ENCODE measurements at regions not wholly inside any gene's neighbourhood (a gene's known extent, or its start where the extent isn't known, plus 50 kb on each side); places are given as distances from the start of the nearest gene placed in this dataset.

GRCh38 chr4:155604718-155605626 lies 61.7 kb upstream of the GUCY1A1 start:
- Mint-ChIP-seq H3K4me1 (no peaks in the 10 kb centered on the region), H3K27me3 (ENCODE audit: low read depth) (no peaks in the 10 kb centered on the region), H3K9me3 (no peaks in the 10 kb centered on the region), H3K4me3 (no peak overlapping the region), H3K27ac (no peak overlapping the region), H3K36me3 (ENCODE audit: insufficient read depth in 1 of 3, low read depth in 3 of 3) (no peaks in the 10 kb centered on the region)
- Histone ChIP-seq H3K4me2 (ENCODE audit: insufficient read depth, insufficient read length, low read length) (no peak overlapping the region), H2BK15ac (ENCODE audit: low read depth, low read length) (no peak overlapping the region), H3K79me2 (ENCODE audit: insufficient read depth, low read length) (no peaks in the 10 kb centered on the region), H2AK5ac (ENCODE audit: insufficient read length, low read length) (no peak overlapping the region), H2BK120ac (ENCODE audit: low read depth, low read length, poor library complexity, severe bottlenecking) (no peak overlapping the region), H3K4ac (ENCODE audit: low read depth, low read length) (no peak overlapping the region), H2AFZ (ENCODE audit: low read length) (no peak overlapping the region), H4K91ac (ENCODE audit: insufficient read length, low read depth, low read length) (no peak overlapping the region), H4K5ac (ENCODE audit: insufficient read length, low read depth, low read length) (no peak overlapping the region), H3K18ac (ENCODE audit: insufficient read length, low read depth, low read length) (no peak overlapping the region), H3K56ac (ENCODE audit: insufficient read length, low read depth, low read length) (no peak overlapping the region), H3K9ac (ENCODE audit: extremely low read depth, insufficient read length, low read length) (no peak overlapping the region), H3K27me3 (ENCODE audit: insufficient read depth, low read length) (no peaks in the 10 kb centered on the region), H3T11ph (ENCODE audit: low read length) (no peak overlapping the region), H3K14ac (ENCODE audit: insufficient read depth, low read length) (no peak overlapping the region), H2BK20ac (ENCODE audit: low read depth, low read length, poor library complexity, severe bottlenecking) (no peak overlapping the region), H2BK5ac (ENCODE audit: insufficient read length, low read length) (no peak overlapping the region), H3K9me3 (ENCODE audit: control insufficient read depth, low read depth, low read length) (no peaks in the 10 kb centered on the region), H4K20me1 (ENCODE audit: control insufficient read depth, insufficient read depth, insufficient read length) (no peaks in the 10 kb centered on the region), H3K79me1 (ENCODE audit: insufficient read depth, low read depth, low read length, poor library complexity, severe bottlenecking) (no peaks in the 10 kb centered on the region), H3K23me2 (ENCODE audit: insufficient read length, low read depth, low read length, poor library complexity, severe bottlenecking) (no peaks in the 10 kb centered on the region), H3K4me1 (ENCODE audit: insufficient read depth, low read length) (no peaks in the 10 kb centered on the region), H4K8ac (replicated peaks; ENCODE audit: insufficient read length, low read depth, low read length) (no peak overlapping the region), H3K27ac (ENCODE audit: insufficient read length, low read depth, low read length) (no peak overlapping the region), H2BK12ac (ENCODE audit: insufficient read length, low read depth, low read length) (no peak overlapping the region), H3K23ac (ENCODE audit: insufficient read length, low read depth, low read length) (no peak overlapping the region)
- no peak for TF ChIP-seq CTCF (conservative IDR thresholded peaks at IDR 0.05)
- WGBS (ENCODE audit: extremely low coverage, insufficient read length, low lambda C conversion rate), result no CpG with 5 or more reads among the region's 4 CpGs
- no peak for DNase-seq

Measured in H9 (cell line).